ENCODE measurements at regions not wholly inside any gene's neighbourhood (a gene's known extent, or its start where the extent isn't known, plus 50 kb on each side); places are given as distances from the start of the nearest gene placed in this dataset.

DNA sequence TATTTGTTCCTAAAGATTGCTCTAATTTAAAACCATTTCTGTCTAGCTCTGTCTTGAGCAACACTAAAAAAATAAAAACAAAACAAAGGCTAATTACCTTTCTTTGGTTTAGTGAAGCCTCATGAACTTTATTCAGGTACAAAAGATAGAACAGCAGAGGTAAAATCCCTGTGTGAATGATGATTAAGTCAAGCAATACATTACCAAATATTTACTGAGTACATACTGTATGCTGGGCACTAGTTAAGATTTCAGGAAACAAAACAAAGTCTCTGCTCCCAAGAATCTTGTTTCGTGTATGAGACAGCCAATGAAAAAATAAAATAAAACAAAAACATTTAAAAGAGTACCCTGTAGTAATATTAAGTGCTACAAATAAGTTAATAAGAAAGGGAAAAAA, 257.5 kb downstream of the RND3 start:
- no peak for TF ChIP-seq YY1 (IDR thresholded peaks at IDR 0.05; ENCODE audit: insufficient read depth, insufficient read length)
- TF ChIP-seq SUZ12 (IDR thresholded peaks at IDR 0.05; ENCODE audit: extremely low read depth, insufficient read depth, insufficient read length): no peak
